HG03060 (cell line): ENCODE measurements at regions not wholly inside any gene's neighbourhood (a gene's known extent, or its start where the extent isn't known, plus 50 kb on each side); places are given as distances from the start of the nearest gene placed in this dataset.
"Not testable (repeated sequence)": the region's sequence is repeated elsewhere in the genome, so short reads cannot be mapped to it uniquely, and the experiment has no call there.

Experiments
- ATAC-seq: cut with Tn5 transposase; IDR thresholded peaks from one replicate; pipeline ENCODE4 v1.9.1; 2021; ENCODE audit warnings: low read depth, moderate number of reproducible peaks; ENCODE audit not compliant: unreplicated experiment

DNA sequence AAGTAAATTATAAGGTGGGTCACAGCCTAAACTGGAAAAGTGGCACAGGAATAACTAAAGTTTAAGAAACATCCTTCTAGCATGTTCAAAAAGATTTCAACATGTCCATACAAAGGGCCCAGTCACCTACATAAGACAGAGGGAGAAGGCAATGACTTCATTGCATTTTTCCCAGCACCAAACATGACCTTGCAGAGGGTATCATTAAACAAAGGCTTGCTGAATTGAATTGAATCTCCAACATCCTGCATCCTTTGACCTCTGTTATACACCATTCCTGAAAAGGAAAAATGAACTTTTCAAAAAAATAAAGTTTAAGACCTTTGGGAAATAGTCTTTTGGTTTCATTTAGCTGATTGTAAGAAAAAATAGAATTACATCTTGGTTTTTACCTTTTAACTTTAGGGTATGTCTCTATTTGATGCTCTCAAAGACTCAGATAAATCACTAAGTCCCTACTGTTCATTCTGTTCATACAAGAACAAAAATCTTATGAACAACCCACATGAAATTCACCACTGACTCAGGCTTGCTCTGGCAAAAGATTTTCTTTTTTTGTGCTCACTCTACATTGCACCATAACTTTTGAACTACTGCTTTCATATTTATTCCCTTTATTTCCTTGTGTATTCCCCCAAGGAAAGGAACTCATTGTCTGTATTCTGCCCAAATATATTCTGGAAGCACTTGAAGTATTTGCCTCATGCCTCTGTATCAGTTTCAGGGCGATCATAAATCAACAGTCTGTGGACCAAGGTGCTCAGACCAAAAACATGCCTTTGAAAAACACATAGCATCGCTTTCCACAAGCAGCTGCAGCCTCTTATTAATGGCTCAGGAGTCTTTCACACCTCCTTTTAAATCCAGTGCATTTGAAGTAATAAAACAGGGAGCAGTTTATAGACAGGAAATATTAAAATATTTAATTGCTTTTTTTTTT lies 121.7 kb downstream of the DUSP6 start:
- no peak for ATAC-seq

DNA sequence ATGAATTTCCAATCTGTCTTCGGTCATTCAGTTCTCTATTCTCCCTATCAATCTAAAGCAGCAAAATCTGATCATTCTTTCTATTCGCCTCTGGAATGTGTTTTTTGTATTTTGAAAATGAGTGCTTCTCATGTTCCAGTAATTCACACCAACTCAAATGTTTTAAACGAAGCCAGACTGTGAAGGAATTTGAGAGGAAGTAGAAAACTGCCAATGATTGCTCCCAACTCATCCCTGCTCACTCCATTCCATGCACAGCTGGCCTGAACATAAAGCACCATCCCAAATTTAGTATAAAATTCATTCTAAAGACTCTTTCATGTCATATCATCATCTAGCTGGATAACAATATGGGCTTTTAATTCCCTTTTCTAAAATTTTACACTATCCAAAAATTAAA lies 123.8 kb downstream of the DUSP6 start:
- ATAC-seq: no peak

- ATAC-seq: no peak
These were observed 124.5 kb downstream of the DUSP6 start for GRCh38 chr12:89227774-89228173.

GRCh38 chr12:89225808-89226411 lies 126.4 kb downstream of the DUSP6 start:
- ATAC-seq: no peak

DNA sequence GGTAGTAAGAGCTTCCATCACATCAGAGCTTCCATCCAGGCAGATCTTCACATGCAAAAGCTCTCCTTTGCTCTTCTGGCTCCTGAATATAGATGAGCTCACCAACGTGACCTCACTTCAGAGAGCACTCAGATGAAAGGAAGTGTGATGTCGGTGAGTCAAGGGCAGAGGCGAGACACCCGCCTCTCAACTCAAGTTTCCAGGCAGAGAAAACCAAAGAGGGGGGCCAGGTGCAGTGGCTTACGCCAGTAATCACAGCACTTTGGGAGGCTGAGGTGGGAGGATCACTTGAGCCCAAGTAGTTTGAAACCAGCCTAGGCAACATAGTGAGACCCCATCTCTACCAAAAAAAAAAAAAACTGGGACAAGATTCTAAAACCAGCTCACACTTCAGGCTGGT lies 126.9 kb downstream of the DUSP6 start:
- no peak for ATAC-seq

- ATAC-seq: not testable (repeated sequence)
These were observed 129.7 kb downstream of the DUSP6 start for GRCh38 chr12:89222580-89222979.

GRCh38 chr12:89217472-89217871 lies 134.8 kb downstream of the DUSP6 start:
- ATAC-seq: no peak

DNA sequence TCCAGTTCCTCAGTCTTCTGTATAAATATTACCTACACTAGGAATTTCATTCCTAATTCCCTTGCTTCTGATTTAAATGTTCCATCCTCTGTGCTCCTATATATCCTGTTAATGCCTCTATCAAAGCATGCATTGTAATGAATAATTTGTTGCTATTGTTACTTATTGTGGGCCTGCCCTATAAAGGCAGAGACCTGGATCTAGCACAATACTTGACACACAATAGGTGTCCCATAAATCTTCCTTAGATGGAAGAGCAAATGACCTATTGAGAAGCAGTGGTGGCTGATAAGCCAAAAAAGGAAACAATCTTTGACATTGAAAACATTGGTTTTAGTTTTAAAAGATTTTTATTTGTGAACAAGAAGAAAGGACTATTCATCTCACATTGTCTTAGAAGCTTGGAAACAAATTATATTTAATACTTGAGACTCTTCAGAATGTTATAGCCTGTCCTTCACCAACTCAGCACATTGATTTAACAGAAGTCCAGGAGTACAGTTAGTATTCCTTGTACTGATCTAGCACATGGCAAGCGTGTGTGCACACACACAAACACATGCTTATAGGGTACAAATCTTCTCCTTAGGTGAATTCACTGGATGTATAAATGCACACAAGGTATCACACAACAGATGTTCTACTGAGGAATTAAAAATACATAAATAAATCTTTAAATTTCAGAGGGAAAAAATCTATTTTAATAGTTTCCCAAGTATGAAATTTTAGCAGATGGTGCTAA lies 135.9 kb downstream of the DUSP6 start:
- no peak for ATAC-seq

DNA sequence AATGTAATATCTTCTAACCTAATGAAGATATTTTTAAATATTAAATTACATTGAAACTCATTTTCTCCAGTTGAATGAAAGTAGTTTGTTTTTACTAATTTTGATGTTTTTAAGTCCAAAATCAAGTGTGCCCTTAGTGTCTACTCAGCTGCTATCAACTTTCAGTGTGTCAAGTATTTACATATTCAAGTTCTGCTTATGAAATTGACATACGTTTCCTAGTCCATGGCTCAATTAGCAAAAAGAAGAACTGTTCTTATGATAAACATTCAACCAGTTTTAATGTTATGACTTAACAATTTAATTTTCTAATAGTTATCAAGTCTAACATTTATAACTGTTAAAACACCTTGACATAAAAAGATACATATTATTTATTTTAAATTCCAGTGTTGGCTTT lies 137.1 kb downstream of the DUSP6 start:
- ATAC-seq: no peak

DNA sequence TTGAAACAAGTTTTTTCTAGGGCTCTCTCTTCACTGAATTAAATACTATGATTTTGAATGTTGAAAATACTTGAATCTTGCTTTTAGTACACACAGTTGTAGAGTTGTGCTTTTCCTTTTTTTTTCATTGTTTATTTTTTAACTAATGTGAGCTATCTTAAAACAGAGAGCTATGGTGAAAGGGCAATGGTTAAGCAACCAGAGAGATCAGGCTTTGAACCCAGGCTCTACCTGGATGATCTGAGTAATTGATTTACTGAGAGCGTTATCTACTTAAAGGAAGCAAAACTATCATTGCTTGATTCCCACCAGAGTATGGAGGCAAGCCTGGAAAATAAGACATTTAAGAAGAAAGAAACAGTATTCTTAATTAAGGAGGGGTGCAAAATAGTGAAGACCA lies 138.6 kb downstream of the DUSP6 start:
- ATAC-seq: no peak

GRCh38 chr12:89213139-89213538 lies 139.2 kb downstream of the DUSP6 start:
- ATAC-seq: no peak

DNA sequence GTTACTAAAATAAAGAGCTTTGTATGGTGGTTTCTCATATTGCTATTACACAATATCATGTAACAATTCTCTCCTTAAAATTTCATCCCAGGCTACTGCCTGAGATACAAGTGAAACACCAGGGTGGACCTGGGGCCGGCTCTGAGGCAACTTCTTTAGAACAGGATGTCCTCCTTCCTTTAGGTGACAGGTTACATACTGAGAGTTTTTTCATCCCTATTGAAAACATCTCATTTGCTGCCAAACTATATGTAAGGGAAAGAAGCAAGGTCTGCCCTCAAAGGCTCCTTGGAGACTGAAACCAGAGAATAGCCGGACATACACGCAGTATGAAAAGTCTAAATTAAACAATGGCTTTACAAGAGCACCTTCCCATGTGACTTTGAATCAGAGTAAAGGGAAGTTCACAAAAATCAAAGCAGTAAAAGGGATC lies 139.9 kb downstream of the DUSP6 start:
- ATAC-seq: no peak

DNA sequence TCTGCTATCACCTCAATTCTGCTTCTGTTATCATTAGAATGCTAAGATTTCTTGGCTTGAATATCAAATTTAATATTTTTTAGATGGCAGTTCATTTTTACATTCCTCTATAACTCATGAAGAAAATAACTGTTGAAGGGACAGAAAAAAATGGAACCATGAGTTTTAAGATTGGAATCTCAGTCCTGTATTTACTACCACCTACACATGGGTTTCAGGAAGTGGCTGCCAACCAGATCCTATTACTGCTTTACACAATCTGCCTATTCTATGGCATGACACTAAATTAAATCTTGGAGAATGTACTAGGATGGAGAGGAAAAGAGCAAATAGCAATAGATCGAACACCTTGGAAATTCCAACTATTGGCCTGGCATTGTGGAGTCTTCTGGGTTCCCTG lies 140.8 kb downstream of the DUSP6 start:
- ATAC-seq: no peak

GRCh38 chr12:89210277-89210676 lies 142.0 kb downstream of the DUSP6 start:
- no peak for ATAC-seq

DNA sequence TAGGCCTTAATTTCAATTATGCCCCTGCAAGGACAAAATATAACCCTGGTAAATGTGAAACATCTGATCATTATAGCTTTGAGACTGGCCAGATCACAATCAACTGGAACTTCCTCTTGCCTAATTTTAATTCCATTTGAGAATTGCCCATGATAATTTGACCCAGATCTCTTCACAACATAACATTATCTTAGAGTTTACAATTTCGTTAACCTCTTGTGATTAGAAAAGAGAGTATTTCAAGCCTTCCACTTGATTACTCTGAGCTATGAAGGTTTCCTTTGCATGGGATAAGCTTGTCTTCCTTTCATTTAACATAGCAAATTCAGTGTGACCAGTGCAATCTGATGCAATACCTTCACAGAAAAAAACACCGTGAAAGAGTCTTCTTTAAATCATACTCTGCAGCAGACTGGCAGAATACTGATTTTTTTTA lies 143.6 kb downstream of the DUSP6 start:
- no peak for ATAC-seq

DNA sequence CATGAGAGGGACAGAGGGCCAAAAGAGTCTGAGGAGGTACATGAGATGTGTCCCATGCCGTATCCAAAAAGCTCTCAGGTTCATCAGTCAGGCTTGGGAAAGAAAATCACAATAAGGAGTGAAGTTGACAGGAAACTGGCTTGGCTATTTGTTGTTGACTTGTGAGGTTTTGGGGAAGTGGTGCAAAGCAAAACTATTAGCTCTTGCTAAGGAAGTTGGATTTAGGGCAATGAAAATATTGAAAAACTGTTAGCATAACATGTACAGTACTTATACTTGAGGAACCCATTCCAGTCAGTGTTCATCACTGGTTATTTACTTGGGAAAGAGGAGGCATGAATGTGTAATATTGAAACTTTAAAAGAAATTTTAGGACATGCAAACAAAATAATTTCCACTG lies 145.9 kb downstream of the DUSP6 start:
- no peak for ATAC-seq

- ATAC-seq: no peak
These were observed 146.8 kb downstream of the DUSP6 start for GRCh38 chr12:89205517-89205916.

DNA sequence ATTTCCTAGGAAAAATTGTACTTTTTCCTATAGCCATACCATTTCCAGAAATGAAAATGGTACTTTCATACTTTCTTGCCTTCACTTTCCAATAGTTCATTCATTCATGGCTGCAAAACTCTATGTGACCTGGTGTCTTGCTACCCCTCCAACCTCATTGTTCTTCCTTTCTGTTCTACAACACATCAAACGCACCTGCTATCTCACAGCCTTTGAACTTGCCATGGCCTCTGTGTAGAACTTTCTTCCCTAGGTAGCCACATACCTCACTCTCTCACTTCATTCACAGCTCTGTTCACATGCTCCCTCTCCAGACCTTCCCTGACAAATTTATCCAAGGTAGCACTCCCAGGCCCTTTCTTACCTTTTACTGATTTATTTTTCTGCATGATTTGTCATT lies 149.2 kb downstream of the DUSP6 start:
- no peak for ATAC-seq

DNA sequence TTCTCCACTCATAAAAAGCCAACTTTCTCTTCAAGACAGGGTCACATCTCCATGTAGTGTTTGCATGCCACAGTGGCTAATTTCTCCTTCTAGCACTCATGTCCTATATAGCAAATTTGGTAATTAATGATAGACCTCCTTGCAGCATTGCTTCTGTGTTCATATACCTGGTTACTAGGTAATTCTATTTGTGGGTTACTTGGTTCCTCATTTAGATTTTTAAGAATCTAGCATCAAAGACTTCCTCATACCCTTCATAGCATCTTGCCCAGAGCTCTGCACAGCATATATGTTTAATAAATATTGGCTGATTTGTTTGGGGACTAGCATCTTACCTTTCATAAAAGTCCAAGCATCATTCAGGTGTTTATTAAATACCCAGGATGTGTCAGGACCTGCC lies 152.1 kb downstream of the DUSP6 start:
- no peak for ATAC-seq

GRCh38 chr12:89195470-89195869 lies 156.8 kb downstream of the DUSP6 start:
- ATAC-seq: no peak

DNA sequence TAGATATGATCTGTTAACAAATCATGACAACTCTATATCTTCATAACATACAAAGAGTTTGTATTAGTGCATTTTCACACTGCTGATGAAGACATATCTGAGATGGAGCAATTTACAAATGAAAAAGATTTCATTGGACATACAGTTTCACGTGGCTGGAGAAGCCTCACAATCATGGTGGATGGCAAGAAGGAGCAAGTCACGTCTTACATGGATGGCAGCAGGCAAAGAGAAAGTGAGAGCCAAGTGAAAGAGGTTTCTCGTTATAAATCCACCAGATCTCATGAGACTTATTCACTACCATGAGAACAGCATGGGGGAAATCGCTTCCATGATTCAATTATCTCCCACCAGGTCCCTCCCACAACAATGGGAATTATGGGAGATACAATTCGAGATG lies 157.6 kb downstream of the DUSP6 start:
- ATAC-seq: no peak
